A673 (cell line): ENCODE measurements at regions not wholly inside any gene's neighbourhood (a gene's known extent, or its start where the extent isn't known, plus 50 kb on each side); places are given as distances from the start of the nearest gene placed in this dataset.

Source experiments
- BruUV-seq: library from RNA; stranded (reverse); fragments of 400-500 nt; replicated peaks from 2 replicates; lab custom pipeline; 2021; lab: Mats Ljungman, UMichigan
- CTCF ChIA-PET: fragments of 300-600 bp; sonication (Branson Sonifier 250); formaldehyde crosslinking; loops from one replicate; lab custom pipeline; 2022; ENCODE audit warnings: antibody characterized with exemption; lab: Charles Lee
- POLR2A ChIA-PET: fragments of 300-600 bp; sonication (Branson Sonifier 250); formaldehyde crosslinking; loops from one replicate; lab custom pipeline; 2022; ENCODE audit warnings: antibody characterized with exemption; ENCODE audit not compliant: low non-redundant PET; lab: Charles Lee
- DNase-seq: peaks from one replicate; pipeline ENCODE4 v3.0.0-alpha.2; 2015; ENCODE audit warnings: low spot score
- H3K27ac ChIP-seq: fragments of 200-600 bp; sonication (generic); 2 replicates; pipeline ENCODE4 v1.5.1; 2016; ENCODE audit warnings: mixed run types, low read depth, mild to moderate bottlenecking, mixed read lengths, antibody characterized with exemption, low read length; ENCODE audit not compliant: poor library complexity, severe bottlenecking
- H3K27me3 ChIP-seq: fragments of 200-600 bp; sonication (generic); replicated peaks from 2 replicates; pipeline ENCODE4 v1.6.1; 2017; ENCODE audit warnings: mixed run types, low read depth, mild to moderate bottlenecking, mixed read lengths, antibody characterized with exemption, low read length; ENCODE audit not compliant: insufficient read depth, poor library complexity
- H3K36me3 ChIP-seq: fragments of 200-600 bp; sonication (generic); 2 replicates; pipeline ENCODE4 v1.6.1; 2016; ENCODE audit warnings: mixed run types, mild to moderate bottlenecking, mixed read lengths, antibody characterized with exemption, low read length; ENCODE audit not compliant: insufficient read depth, poor library complexity, severe bottlenecking
- H3K4me1 ChIP-seq: fragments of 200-600 bp; sonication (generic); 2 replicates; pipeline ENCODE4 v1.6.1; 2017; ENCODE audit warnings: mixed run types, mild to moderate bottlenecking, mixed read lengths, antibody characterized with exemption, low read length; ENCODE audit not compliant: insufficient read depth, poor library complexity, severe bottlenecking
- H3K4me3 ChIP-seq: fragments of 200-600 bp; sonication (generic); 2 replicates; pipeline ENCODE4 v1.5.1; 2016; ENCODE audit warnings: low read depth, mixed run types, mild to moderate bottlenecking, mixed read lengths, low read length; ENCODE audit not compliant: poor library complexity, severe bottlenecking
- H3K9me3 ChIP-seq: fragments of 200-600 bp; sonication (generic); 2 replicates; pipeline ENCODE4 v1.6.1; 2016; ENCODE audit warnings: mixed run types, low read depth, mild to moderate bottlenecking, mixed read lengths, antibody characterized with exemption, low read length; ENCODE audit not compliant: poor library complexity, severe bottlenecking
- CTCF ChIP-seq: fragments of 300-800, 200-600 bp; sonication (generic); conservative IDR thresholded peaks from 2 replicates; pipeline ENCODE4 v1.5.1; 2017; ENCODE audit warnings: low read depth, mild to moderate bottlenecking, antibody characterized with exemption, low read length, moderate library complexity, mixed read lengths
- EZH2 ChIP-seq: fragments of 200-600 bp; sonication (generic); IDR thresholded peaks from 2 replicates; pipeline ENCODE4 v1.6.1; 2017; ENCODE audit warnings: borderline replicate concordance, low read depth, mild to moderate bottlenecking, mixed read lengths, antibody characterized with exemption, low read length; ENCODE audit not compliant: poor library complexity, severe bottlenecking
- intact Hi-C: fragments of 100-400 bp; cut with micrococcal nuclease; formaldehyde crosslinking; loops from one replicate; pipeline ENCODE4 v1.10.0; 2022; ENCODE audit not compliant: unreplicated experiment

DNA sequence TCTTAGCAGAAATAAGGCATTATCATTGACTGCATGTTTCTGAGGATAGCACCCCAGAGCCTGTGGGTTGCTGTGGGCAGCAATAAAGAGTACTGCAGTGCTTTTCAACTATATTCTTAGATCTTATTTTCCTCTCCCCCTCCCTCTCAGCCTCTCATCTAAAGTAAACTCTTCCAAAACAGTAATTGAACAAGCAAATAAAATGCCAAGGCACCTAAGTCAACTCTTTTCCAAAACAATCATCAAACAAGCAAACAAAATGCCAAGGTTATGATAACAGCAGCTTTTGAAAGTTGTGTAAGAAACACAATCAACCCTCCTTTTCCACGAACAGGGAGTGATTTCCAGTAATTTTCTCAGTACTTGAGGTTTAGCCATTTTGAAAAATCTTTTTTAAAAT lies 1542.6 kb downstream of the AACS start:
- no TSS peak for BruUV-seq
- Histone ChIP-seq H3K4me3 (no peak overlapping the region), H3K27ac (no peak overlapping the region), H3K9me3 (peaks cover 7% of the 10 kb centered on the region), H3K4me1 (no peaks in the 10 kb centered on the region), H3K27me3 (no peaks in the 10 kb centered on the region), H3K36me3 (no peaks in the 10 kb centered on the region)
- no peak for DNase-seq
- ChIA-PET CTCF (no interaction called here), POLR2A (no interaction called here)
- TF ChIP-seq EZH2: no peak
- TF ChIP-seq CTCF: no peak
- intact Hi-C loops: no loop called here

GRCh38 chr12:126608607-126609175 lies 1543.5 kb downstream of the AACS start:
- intact Hi-C loops: no loop called here
- H3K4me3 ChIP-seq: no peak overlapping the region
- no peaks in the 10 kb centered on the region for H3K36me3 ChIP-seq
- H3K27ac ChIP-seq: no peak overlapping the region
- no peaks in the 10 kb centered on the region for H3K4me1 ChIP-seq
- no peaks in the 10 kb centered on the region for H3K27me3 ChIP-seq
- POLR2A ChIA-PET: no interaction called here
- TF ChIP-seq CTCF (no peak), EZH2 (no peak)
- no TSS peak for BruUV-seq
- CTCF ChIA-PET: no interaction called here
- no peak for DNase-seq
- peaks cover 10% of the 10 kb centered on the region for H3K9me3 ChIP-seq

GRCh38 chr12:126616441-126616840 lies 1551.2 kb downstream of the AACS start:
- Histone ChIP-seq H3K27me3 (no peaks in the 10 kb centered on the region), H3K4me1 (no peaks in the 10 kb centered on the region), H3K36me3 (no peaks in the 10 kb centered on the region), H3K9me3 (peaks cover 10% of the 10 kb centered on the region), H3K27ac (no peak overlapping the region), H3K4me3 (no peak overlapping the region)
- no peak for DNase-seq
- ChIA-PET POLR2A (no interaction called here), CTCF (no interaction called here)
- TF ChIP-seq CTCF (no peak), EZH2 (no peak)
- no TSS peak for BruUV-seq
- intact Hi-C loops: loop anchor here (1.0 to 5.0 kb wide), 3 partner anchors 254 to 1084 kb away; no protein-coding TSS in a partner anchor
